ENCODE measurements at regions not wholly inside any gene's neighbourhood (a gene's known extent, or its start where the extent isn't known, plus 50 kb on each side); places are given as distances from the start of the nearest gene placed in this dataset.

- Histone ChIP-seq H3K4me3 (replicated peaks in 1 of 3; ENCODE audit: low read depth in 2 of 3, low read length in 3 of 3) (no peak overlapping the region), H2AFZ (ENCODE audit: insufficient read depth, low read depth, low read length, poor library complexity, severe bottlenecking) (no peak overlapping the region), H3K36me3 (replicated peaks in 1 of 2; ENCODE audit: control insufficient read depth in 1 of 2, insufficient read depth in 2 of 2, low read length in 2 of 2) (no peaks in the 10 kb centered on the region), H3K9ac (ENCODE audit: insufficient read depth, low read length, poor library complexity, severe bottlenecking) (no peak overlapping the region), H3K27ac (ENCODE audit: low read depth in 1 of 2, low read length in 2 of 2) (no peak overlapping the region), H3K27me3 (ENCODE audit: control insufficient read depth in 2 of 2, insufficient read depth in 2 of 2, low read length in 2 of 2) (no peaks in the 10 kb centered on the region), H3K9me3 (replicated peaks in 1 of 2; ENCODE audit: control insufficient read depth in 1 of 2, insufficient read depth in 1 of 2, low read length in 2 of 2) (no peaks in the 10 kb centered on the region), H3K4me2 (replicated peaks; ENCODE audit: extremely low read depth, low read length, poor library complexity, severe bottlenecking) (no peak overlapping the region), H4K20me1 (ENCODE audit: insufficient read depth, low read length) (no peaks in the 10 kb centered on the region), H3K4me1 (ENCODE audit: control insufficient read depth in 1 of 2, insufficient read depth in 2 of 2, low read length in 2 of 2) (peaks cover 0 to under 1% of the 10 kb centered on the region in 2 donors), H3K79me2 (ENCODE audit: insufficient read depth, low read length) (no peaks in the 10 kb centered on the region)
- Mint-ChIP-seq H3K27ac (no peak overlapping the region), H3K4me3 (no peak overlapping the region), H3K27me3 (ENCODE audit: low read depth in 3 of 3) (peaks cover 6 to 8% (median 6%) of the 10 kb centered on the region in 3 donors), H3K36me3 (no peaks in the 10 kb centered on the region), H3K4me1 (no peaks in the 10 kb centered on the region), H3K9me3 (peaks cover 0 to 5% (median 0%) of the 10 kb centered on the region in 7 donors)
- DNase-seq, result no peak
- intact Hi-C loops (cut with micrococcal nuclease), result no loop called here
- TF ChIP-seq, protein P1, sequence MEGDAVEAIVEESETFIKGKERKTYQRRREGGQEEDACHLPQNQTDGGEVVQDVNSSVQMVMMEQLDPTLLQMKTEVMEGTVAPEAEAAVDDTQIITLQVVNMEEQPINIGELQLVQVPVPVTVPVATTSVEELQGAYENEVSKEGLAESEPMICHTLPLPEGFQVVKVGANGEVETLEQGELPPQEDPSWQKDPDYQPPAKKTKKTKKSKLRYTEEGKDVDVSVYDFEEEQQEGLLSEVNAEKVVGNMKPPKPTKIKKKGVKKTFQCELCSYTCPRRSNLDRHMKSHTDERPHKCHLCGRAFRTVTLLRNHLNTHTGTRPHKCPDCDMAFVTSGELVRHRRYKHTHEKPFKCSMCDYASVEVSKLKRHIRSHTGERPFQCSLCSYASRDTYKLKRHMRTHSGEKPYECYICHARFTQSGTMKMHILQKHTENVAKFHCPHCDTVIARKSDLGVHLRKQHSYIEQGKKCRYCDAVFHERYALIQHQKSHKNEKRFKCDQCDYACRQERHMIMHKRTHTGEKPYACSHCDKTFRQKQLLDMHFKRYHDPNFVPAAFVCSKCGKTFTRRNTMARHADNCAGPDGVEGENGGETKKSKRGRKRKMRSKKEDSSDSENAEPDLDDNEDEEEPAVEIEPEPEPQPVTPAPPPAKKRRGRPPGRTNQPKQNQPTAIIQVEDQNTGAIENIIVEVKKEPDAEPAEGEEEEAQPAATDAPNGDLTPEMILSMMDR (IDR thresholded peaks at IDR 0.05), result no peak
- 94% methylated on average over 15 of the region's 15 CpGs for WGBS (ENCODE audit: insufficient coverage)
Observed at GRCh38 chr7:155212301-155213015, 85.2 kb upstream of the INSIG1 start.

DNA sequence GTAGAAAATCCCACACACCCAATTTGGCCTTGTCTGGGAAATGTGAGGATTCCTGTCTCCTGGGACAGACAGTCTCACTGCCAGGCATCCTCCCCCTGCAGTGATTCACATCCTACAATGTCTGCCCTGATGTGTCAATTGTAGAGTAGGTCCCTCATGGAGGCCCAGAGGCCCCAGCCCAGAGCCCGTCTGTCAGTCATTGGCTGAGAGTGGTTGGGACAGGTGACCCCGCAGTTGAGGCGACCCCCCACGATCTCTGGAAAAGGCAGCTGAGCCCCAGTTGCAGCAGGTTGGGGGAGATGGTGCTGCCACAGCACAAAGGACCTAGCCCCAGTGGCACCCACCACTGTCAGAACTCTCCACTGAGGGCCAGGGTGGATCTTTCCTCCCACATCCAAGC lies 84.3 kb upstream of the INSIG1 start:
- no peaks in the 10 kb centered on the region for H3K4me1 ChIP-seq (ENCODE audit: control insufficient read depth in 1 of 2, insufficient read depth in 2 of 2, low read length in 2 of 2)

More for the DNA sequence above, 84.3 kb upstream of the INSIG1 start:
- H3K27me3 Mint-ChIP-seq (ENCODE audit: low read depth in 3 of 3), result peaks cover 6 to 8% (median 8%) of the 10 kb centered on the region in 3 donors
- Histone ChIP-seq H3K4me3 (replicated peaks in 1 of 3; ENCODE audit: low read depth in 2 of 3, low read length in 3 of 3) (no peak overlapping the region), H3K9ac (ENCODE audit: insufficient read depth, low read length, poor library complexity, severe bottlenecking) (no peak overlapping the region), H4K20me1 (ENCODE audit: insufficient read depth, low read length) (no peaks in the 10 kb centered on the region), H2AFZ (ENCODE audit: insufficient read depth, low read depth, low read length, poor library complexity, severe bottlenecking) (no peak overlapping the region), H3K4me2 (replicated peaks; ENCODE audit: extremely low read depth, low read length, poor library complexity, severe bottlenecking) (no peak overlapping the region), H3K27me3 (ENCODE audit: control insufficient read depth in 2 of 2, insufficient read depth in 2 of 2, low read length in 2 of 2) (no peaks in the 10 kb centered on the region), H3K27ac (ENCODE audit: low read depth in 1 of 2, low read length in 2 of 2) (no peak overlapping the region), H3K9me3 (replicated peaks in 1 of 2; ENCODE audit: control insufficient read depth in 1 of 2, insufficient read depth in 1 of 2, low read length in 2 of 2) (no peaks in the 10 kb centered on the region), H3K36me3 (replicated peaks in 1 of 2; ENCODE audit: control insufficient read depth in 1 of 2, insufficient read depth in 2 of 2, low read length in 2 of 2) (no peaks in the 10 kb centered on the region), H3K79me2 (ENCODE audit: insufficient read depth, low read length) (no peaks in the 10 kb centered on the region)
- intact Hi-C loops (cut with micrococcal nuclease), result no loop called here
- peak in 2 of 3 donors; percentile 24 to 44 for DNase-seq
- H3K36me3 Mint-ChIP-seq, result no peaks in the 10 kb centered on the region
- H3K27ac Mint-ChIP-seq, result peak overlapping the region in 1 of 7 donors; percentile 15
- peaks cover 0 to 1% (median 0%) of the 10 kb centered on the region in 7 donors for H3K9me3 Mint-ChIP-seq
- TF ChIP-seq, protein P1 (IDR thresholded peaks at IDR 0.05), result no peak
- H3K4me1 Mint-ChIP-seq, result no peaks in the 10 kb centered on the region
- WGBS (ENCODE audit: insufficient coverage), result 100% methylated on average over 1 of the region's 4 CpGs
- no peak overlapping the region for H3K4me3 Mint-ChIP-seq
